HG02588 (cell line): ENCODE measurements at regions not wholly inside any gene's neighbourhood (a gene's known extent, or its start where the extent isn't known, plus 50 kb on each side); places are given as distances from the start of the nearest gene placed in this dataset.
"Not testable (repeated sequence)": the region's sequence is repeated elsewhere in the genome, so short reads cannot be mapped to it uniquely, and the experiment has no call there.

Experiments
- ATAC-seq: cut with Tn5 transposase; IDR thresholded peaks from one replicate; pipeline ENCODE4 v1.9.1; 2021; ENCODE audit warnings: mild to moderate bottlenecking, moderate library complexity; ENCODE audit not compliant: unreplicated experiment

DNA sequence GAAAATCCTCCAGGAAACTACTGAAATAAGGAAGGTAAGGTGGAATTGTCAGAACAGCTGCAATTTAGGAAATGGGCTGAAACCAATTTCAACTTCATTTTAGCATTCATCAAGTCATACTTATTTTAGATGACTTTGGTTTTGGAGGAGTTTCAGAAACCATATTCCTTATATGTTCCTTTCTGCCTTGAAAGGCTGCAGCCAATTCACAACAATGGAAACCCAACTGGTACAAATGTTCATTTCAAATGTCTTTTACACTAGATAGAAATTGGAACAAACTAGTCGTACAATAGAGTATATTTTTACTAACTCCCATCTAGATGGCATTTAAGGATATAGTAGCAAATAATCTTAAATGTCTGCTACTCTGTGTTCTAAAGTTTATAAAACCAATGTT lies 82.6 kb upstream of the ANKH start:
- ATAC-seq, result no peak

DNA sequence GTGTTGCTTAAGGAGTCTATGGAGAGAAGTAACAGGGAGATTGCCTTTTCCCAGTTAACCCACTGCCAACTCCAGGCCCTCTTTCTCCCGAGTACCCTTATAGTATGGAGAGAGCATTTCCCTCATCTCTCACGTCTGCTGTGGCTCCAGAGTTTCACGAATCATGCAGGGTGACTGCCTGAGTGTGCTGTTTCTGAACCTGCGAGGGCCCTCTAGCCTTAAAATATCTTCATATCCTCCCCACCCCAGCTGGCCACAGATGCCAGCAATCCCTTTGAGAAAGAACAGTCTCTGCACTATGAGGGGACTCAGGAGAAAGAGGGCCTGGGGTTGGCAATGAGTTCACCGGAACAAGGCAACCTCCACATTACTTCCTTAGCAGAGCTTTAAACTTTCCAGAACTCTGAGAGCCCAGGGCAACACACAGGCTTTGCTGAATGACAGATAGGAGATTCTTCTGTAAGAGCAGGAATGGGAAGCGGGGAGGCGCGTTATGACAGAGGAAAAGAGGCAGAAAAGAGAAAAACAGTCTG lies 81.6 kb upstream of the ANKH start:
- no peak for ATAC-seq

DNA sequence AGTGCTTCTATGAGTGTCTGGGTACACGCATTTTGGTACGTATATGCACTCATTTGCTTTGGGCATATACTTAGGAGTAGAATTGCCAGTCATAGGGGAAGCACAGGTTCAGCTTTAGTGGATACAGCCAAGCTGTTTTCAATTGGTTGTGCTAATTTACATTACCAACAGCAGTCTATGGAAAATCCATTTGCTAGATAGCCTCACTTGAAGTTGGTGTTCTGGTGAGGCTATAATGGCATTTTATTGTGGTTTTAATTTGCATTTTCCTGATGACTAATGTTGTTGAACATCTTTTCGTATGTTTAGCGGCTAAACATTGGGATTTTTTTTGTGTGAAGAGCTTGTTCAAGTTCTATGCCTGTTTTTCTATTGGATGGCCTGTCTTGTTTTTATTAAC lies 76.8 kb upstream of the ANKH start:
- no peak for ATAC-seq

DNA sequence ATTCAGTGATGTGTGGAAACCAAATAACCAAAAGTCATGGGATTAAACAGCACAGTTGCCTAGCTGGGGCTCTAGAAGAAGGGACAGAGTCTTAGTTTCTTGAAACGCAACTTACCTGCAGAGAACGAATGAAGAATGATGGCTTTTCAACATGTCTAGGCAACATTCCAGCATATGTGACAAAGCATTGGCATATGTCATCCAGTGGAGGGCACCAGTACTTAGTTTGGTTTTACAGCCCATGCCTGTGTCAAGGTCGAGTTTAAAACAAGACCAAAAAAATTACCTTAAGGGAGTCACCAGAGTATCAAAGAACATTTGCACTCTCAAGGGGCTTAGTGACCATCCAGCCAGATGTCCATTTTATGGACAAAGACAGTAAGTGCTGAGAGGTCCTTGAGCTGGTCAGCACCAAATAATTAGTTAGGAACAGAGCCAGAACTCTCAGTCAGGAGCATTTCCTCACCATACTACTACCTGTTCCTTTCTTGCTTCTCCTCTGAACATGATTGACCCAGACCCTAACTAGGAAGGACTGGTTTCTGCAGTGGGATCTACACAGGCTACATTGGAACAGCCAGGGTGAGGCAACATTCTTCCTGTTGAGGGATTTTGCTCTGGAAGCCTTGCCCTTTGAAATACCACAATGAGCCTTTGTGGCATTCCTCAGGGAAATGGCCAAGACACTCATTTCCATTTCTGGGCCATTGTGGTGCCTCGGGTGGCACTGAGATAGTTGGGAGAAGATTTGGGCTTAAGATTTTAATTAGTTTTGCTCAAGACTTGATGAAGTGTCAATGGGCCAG lies 75.4 kb upstream of the ANKH start:
- ATAC-seq, result no peak

DNA sequence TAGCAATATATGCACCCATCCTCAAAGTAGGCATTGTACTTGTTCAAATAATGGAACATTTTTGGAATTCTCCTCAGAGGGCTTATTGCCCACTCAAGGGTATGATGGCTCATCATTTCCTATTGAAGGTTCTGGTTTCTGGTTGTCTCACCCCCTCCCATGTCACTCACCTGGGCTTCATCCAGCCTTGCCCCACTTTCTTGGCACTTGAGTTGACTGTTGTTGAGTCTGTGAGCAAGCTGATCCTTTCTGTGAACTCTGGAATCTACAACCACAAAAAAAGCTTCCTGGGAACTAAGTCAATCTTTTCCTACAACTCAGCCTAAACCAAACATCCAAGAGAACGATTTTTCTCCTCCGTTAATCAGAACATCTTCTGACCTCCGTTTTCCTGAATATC lies 73.9 kb upstream of the ANKH start:
- no peak for ATAC-seq

DNA sequence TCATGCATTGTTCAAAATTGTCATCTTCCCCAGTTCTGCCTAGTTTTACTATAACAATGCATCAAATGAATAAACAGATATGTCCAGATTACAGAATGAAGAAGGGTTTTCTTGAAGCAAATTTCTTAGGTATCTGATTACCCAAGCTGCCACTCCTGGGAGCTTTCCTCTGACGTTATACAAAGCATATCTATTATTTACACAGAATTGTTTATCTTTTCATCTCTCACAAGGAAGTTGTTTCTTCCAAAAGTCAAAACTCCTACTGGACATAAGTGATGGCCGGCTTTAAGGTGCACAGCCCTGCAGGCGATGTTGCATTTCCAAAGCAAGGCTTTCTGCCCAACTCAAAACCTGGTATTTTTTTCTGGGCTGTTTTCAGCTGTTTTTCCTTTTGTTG lies 73.4 kb upstream of the ANKH start:
- no peak for ATAC-seq

DNA sequence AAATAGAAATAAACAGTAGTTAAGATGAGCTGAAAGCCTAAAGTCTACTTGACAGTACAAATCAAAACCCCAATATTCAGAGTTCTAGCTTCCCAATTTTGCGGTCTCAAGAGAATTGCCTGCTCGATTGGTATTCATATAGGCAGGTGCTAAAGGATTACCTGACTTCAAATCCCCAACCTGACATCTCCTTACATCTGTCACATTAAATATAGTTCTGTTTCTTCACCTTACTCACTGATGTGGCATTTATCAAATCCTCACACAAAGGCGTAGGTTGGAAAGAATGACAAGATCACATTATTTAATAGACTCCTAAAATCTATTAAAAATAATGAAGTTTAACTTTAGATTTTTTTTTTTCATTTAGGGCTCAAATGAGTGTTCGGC lies 72.8 kb upstream of the ANKH start:
- ATAC-seq, result no peak

DNA sequence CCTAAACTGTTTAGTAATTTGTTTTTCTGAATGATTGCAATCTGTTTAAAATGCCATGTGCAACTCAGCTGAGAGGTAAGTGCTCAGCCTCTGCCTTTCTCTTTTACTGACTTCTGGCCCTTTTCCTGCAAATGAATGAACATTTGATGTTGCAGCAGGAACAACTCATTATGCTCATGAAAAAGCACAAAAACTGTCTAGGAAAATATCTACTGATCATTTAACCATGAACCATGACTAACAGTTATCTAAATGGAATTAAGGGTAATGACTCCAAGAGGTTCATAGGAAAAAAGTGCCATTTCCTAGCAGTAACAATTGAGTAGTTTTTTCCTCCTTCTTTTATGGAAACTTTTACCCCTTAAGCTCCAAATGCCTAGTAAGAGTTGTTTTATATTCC lies 70.6 kb upstream of the ANKH start:
- ATAC-seq, result no peak

DNA sequence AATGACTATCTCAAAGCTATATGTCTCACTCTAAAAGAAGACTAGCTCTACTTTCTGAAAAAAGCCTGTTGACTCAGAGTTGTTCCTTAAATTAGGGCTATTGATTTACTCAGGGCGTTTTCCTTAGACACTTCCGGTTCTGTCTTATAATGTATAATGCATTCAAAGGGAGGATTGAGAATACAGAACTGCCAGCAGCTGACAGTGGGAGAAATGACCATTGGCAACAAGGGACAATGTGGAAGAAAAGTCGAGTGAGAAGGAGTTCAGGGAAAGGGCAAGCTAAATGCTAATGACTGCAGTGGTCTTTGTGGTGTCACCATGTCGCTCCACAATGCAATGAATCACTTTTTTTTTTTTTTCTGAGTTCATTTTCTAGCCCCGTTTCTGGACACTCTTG lies 65.7 kb upstream of the ANKH start:
- no peak for ATAC-seq

DNA sequence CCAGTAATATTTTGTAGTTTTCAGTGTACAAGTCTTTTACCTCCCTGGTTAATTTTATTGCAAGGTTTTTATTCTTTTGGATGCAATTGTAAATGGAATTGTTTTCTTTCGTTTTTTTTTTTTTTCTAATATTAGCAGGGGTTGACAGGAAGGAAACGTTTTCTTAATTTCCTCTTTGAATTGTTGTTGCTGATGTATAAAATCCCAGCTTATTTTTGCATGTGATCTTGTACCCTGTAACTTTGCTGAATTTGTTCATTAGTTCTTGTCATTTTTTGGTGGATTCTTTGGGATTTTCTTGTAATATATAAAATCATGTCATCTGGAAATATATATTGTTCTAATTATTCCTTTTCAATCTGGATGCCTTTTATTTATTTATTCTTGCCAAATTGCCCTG lies 65.0 kb upstream of the ANKH start:
- ATAC-seq, result no peak

DNA sequence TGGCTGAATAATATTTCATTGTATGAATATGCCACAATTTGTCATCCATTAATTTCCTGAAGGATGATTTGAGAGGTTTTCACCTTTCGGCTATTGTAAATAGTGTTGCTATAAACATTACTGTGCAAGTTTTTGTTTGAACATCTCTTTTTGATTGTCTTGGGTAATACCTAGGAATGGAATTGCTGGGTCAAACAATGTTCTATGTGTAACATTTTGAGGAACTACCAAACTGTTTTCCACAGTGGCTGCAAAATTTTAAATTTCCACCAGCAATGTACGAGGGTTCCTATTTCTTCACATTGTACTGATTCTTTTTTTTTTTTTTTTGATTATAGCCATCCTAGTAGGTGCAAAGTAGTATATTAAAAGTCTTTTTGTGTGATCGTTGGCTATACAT lies 63.8 kb upstream of the ANKH start:
- ATAC-seq, result no peak

DNA sequence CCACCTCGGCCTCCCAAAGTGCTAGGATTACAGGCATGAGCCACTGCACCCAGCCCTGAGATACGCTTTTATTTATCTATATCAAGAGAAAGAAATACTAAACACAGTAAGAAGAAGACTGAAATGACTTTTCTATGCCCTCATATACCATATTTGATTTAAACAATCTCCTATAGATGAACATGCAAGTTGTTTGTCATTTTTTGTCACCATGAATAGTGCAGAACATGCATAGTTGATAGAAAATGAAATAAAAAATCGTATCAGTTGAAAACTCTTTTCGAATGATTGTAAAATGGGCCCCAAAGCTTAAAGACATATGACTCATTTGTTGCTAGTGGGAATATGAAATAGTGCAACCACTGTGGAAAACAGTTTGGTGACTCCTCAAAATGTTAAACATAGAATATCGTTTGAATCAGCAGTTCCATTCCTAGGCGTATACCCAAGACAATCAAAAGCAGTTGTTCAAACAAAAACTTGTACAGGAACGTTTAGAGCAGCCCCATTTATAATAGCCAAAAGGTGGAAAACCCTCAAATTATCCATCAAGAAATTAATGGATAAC lies 61.4 kb upstream of the ANKH start:
- no peak for ATAC-seq

DNA sequence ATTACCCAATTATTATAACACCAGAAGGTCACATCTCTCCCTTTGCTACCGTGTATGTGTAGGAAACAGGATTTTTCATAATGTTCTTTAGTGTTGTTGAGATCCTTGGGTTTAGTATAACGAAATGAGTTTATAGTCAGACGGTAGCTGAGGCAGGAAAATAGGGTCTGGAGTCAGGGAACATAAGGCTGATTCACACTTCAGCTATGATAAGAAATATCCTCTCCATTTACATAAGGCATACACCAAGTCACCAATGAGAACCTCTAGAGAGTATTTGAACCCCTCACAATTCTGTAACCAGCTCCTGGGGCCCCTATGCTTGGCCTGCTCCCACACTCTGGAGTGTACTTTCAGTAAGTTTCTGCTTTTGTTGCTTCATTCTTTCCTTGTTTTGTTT lies 58.9 kb upstream of the ANKH start:
- ATAC-seq, result no peak

DNA sequence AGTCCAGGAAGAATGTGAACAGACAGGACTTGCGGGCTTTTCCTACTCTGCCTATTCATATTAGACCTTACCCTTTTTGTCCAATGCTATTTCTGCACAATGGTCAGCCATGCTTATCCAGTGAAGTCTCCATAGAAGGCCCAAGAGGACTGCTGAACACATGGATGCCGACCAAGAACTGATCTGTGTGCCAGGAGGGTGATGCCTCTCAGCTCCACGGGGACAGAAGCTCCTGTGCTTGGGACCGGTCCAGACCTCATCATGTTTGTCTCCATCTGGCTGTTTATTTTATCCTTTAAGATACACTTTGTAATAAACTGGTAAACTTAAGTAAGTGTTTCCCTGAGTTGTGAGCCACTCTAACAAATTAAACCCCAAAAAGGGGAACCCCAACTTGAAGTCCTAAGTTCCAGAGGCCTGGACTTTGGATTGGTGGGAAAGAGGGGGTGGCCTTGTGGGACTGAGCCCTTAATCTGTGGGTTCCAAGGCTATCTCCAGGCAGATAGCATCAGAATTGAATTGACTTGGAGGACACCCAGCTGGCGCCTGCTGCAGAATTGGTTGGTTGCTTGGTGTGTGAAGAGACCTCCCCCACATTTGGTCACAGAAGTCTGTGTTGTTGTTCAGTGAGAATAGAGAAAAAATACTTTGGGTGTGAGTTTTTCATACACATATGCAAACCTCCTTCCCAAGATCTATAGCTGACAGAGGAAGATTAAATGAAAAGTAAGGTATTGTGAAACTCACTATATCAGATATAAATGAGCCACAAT lies 57.9 kb upstream of the ANKH start:
- ATAC-seq, result no peak

DNA sequence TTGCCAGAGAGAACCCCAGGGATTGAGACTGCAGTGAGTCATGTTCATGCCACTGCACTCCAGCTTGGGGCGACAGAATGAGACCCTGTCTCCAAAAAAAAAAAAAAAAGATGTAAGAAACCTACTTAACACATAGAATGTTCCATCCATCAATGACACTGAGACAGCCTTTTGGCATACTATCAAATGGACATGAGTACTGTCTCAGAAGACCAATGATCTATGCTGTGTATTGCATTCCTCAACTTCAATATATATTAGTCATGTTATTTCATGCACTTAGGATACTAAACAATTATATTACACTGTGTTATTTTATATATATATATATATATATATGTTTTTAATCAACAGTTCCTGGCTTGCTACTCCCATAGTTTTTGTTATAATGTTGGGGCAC lies 57.1 kb upstream of the ANKH start:
- no peak for ATAC-seq

DNA sequence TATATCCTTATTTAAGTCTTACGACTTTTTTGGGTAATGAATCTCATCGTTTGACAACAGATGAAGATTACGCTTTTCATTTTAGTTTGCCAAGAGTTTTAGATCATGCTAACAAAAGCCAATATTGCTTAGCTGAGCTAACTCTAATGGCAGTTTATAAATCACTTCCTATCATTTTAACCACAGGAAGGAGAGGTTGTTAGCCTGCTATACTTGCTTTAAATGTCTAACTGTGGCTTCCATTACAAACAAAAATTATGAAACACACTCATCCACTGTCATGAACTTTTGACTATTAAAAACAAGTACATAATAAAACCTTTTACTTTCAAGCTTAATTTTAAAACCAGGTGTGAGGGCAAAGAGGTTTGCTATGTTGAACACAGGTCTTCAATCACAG lies 53.7 kb upstream of the ANKH start:
- no peak for ATAC-seq

DNA sequence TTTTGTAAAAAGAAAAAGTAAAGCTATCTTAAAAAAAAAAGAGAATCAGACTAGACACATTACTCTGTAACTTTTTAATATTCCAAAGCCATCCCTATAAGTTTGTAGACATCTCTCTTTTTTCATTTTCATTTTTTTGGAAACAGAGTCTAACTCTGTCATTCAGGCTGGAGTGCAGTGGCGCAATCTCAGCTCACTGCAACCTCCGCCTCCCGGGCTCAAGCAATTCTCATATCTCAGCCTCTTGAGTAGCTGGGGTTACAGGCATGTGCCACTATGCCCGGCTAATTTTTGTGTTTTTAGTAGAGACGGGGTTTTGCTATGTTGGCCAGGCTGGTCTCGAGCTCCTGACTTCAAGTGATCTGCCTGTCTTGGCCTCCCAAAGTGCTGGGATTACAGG lies 51.4 kb upstream of the ANKH start:
- ATAC-seq, result not testable (repeated sequence)

DNA sequence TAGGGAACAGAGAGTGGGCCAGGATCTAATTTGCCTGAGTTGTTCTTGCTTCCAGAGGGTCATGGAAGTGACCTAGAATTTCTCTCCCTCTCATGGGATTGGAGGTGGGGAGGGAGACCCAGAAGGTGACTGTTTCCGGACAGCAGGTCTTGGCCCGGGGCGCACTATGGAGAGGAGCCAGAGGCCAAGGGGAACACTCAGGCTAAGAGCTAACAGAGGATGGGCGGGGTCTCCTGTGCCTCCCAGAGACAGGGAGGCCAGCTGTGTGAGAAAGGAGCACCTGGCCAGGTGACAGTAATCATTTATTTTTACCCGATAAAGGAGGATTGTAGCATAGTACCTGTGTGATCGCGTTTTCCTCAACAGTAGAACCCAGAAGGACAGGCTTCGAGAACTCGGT lies 50.9 kb upstream of the ANKH start:
- no peak for ATAC-seq
